Psoas muscle (tissue), 7 donors: ENCODE measurements at regions not wholly inside any gene's neighbourhood (a gene's known extent, or its start where the extent isn't known, plus 50 kb on each side); places are given as distances from the start of the nearest gene placed in this dataset.

ENCODE experiments used
- ATAC-seq, 4 donors: fragments of 200-7000 bp; cut with Tn5 transposase; one replicate each; pipeline ENCODE4 v1.9.1; 2020; ENCODE audit warnings: moderate library complexity in 3 of 4, mild to moderate bottlenecking in 2 of 4
- DNase-seq, 2 donors: peaks; one replicate each; pipeline ENCODE4 v3.0.0-alpha.2; 2020
- H3K27ac ChIP-seq: fragments of 200-600 bp; one replicate; pipeline ENCODE4 v1.8.0; 2022
- H3K27me3 ChIP-seq, 3 donors: fragments of 200-600 bp in 1 of 3; one replicate each; pipeline versions ENCODE4 v1.6.1 to v1.8.0; 2013 to 2022; ENCODE audit warnings: low read length in 2 of 3, mild to moderate bottlenecking in 2 of 3, moderate library complexity in 1 of 3; ENCODE audit not compliant: insufficient read depth in 3 of 3
- H3K36me3 ChIP-seq, 2 donors: fragments of 200-600 bp in 1 of 2; one replicate each; pipeline versions ENCODE4 v1.6.1 to v1.8.0; 2013 to 2022; ENCODE audit warnings: low read depth in 1 of 2, mild to moderate bottlenecking in 1 of 2, moderate library complexity in 1 of 2; ENCODE audit not compliant: insufficient read depth in 1 of 2
- H3K4me1 ChIP-seq: fragments of 200-600 bp; one replicate; pipeline ENCODE4 v1.8.0; 2022
- H3K4me3 ChIP-seq: fragments of 200-600 bp; one replicate; pipeline ENCODE4 v1.8.0; 2022; ENCODE audit warnings: mild to moderate bottlenecking
- H3K9me3 ChIP-seq: fragments of 200-600 bp; one replicate; pipeline ENCODE4 v1.8.0; 2022
- WGBS, 3 donors: extraction: QIAGEN DNeasy Blood & Tissue Kit; methylation state at CpG; one replicate each; pipeline versions ENCODE4 v1.1.6 to v1.1.7; 2013; 5-methylcytosine and 5-hydroxymethylcytosine counted together
- intact Hi-C, 2 donors: fragments of 100-400 bp; cut with DNase I; formaldehyde crosslinking; loops; one replicate each; pipeline versions ENCODE4 v1.11.0 to v1.14.2; 2022
- TF ChIP-seq, protein P1 (sequence below): fragments of 200-600 bp; IDR thresholded peaks from one replicate; pipeline ENCODE4 v1.8.0; 2022; ENCODE audit warnings: antibody characterized with exemption
- donor health status: healthy with polysubstance abuse.
- donor health status: DM: no; HTN: no; CAD: no; lungs with moderate emphysema.
- donor health status: Bipolar disorder and iron deficiency.
- donor health status: healthy.
- donor health status: DM: yes; HTN: yes; CAD: no.
- donor health status: DM: no; HTN: no; CAD: no.
- donor health status: DM: yes; HTN: yes; CAD: no.

- ATAC-seq (no peak), DNase-seq (no peak)
- intact Hi-C loops: no loop called here
- H3K27me3 ChIP-seq: no peaks in the 10 kb centered on the region
- H3K9me3 ChIP-seq: no peaks in the 10 kb centered on the region
- WGBS, 3 donors: 79 to 87% (median 82%) methylated on average over 2 of the region's 2 CpGs
- H3K27ac ChIP-seq: no peak overlapping the region
- H3K36me3 ChIP-seq: no peaks in the 10 kb centered on the region
- TF ChIP-seq, protein P1, sequence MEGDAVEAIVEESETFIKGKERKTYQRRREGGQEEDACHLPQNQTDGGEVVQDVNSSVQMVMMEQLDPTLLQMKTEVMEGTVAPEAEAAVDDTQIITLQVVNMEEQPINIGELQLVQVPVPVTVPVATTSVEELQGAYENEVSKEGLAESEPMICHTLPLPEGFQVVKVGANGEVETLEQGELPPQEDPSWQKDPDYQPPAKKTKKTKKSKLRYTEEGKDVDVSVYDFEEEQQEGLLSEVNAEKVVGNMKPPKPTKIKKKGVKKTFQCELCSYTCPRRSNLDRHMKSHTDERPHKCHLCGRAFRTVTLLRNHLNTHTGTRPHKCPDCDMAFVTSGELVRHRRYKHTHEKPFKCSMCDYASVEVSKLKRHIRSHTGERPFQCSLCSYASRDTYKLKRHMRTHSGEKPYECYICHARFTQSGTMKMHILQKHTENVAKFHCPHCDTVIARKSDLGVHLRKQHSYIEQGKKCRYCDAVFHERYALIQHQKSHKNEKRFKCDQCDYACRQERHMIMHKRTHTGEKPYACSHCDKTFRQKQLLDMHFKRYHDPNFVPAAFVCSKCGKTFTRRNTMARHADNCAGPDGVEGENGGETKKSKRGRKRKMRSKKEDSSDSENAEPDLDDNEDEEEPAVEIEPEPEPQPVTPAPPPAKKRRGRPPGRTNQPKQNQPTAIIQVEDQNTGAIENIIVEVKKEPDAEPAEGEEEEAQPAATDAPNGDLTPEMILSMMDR: no peak
- no peak overlapping the region for H3K4me3 ChIP-seq
- H3K4me1 ChIP-seq: no peaks in the 10 kb centered on the region
Observed at GRCh38 chr2:75309596-75310463, 110.5 kb upstream of the TACR1 start.

DNA sequence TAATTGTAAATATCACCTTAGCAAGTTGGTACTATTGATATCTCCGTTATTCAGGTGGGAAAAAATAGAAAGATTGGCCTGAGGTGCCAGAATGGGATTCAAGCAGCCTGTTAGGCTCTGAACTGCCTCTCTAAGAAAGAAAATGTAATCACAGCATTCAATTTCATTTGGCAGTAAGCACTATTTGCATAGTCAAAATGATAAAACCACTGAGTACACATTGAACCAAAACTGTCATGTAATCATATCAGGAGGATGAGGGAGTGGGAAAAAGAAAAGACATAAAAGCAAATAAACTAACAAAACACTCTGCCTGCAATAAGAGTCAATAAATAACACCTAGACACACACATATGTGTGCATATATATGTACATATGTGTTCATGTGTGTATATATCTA, 103.9 kb upstream of the TACR1 start:
- H3K36me3 ChIP-seq: no peaks in the 10 kb centered on the region
- no peak overlapping the region for H3K27ac ChIP-seq
- TF ChIP-seq, protein P1: no peak
- H3K27me3 ChIP-seq: no peaks in the 10 kb centered on the region
- no peaks in the 10 kb centered on the region for H3K4me1 ChIP-seq
- H3K9me3 ChIP-seq: peaks cover 7% of the 10 kb centered on the region
- intact Hi-C loops: no loop called here
- WGBS, 3 donors: 63 to 80% (median 78%) methylated on average over 1 of the region's 1 CpG
- H3K4me3 ChIP-seq: no peak overlapping the region
- DNase-seq (no peak), ATAC-seq (no peak)

DNA sequence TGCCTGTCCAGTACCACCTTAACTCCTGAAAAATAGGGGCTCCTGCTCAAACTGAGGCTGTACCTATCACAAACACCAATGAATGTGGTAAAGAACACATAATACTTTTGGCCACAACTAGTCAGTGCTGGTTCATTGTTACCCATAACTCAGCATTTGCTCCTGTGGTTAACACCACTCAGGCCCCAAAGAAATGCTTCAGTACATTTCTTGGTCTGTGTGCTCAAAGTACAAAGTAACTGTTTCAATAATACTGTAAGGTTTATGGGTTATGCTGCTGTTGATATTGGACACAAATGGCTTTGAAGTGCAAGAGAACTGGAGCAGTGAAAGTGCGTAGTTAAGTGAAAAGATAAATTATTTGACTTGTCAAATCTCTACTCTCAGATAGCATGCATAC, 95.0 kb upstream of the TACR1 start:
- no peak overlapping the region for H3K27ac ChIP-seq

DNA sequence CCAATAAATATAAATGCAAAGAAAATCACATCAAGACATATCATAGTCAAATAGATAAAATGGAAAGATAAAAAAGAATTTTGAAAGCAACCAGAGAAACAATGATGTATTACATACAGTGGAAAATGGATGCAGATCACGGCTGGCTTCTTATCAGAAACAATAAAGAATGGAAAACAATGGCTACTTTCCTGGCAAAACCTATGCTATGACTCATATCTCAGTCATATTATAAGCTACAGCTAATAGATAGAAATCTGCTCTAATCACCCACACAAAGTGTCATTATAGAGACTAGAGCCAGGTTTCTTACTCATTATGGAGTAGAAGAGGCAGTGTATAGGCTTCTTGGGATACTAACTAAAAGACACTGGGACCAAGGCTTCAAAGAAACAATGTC, 93.5 kb upstream of the TACR1 start:
- Histone ChIP-seq H3K27ac (no peak overlapping the region), H3K9me3 (no peaks in the 10 kb centered on the region), H3K27me3 (no peaks in the 10 kb centered on the region), H3K4me1 (no peaks in the 10 kb centered on the region), H3K4me3 (no peak overlapping the region), H3K36me3 (no peaks in the 10 kb centered on the region)
- ATAC-seq (no peak), DNase-seq (no peak)
- intact Hi-C loops: no loop called here
- 69 to 76% (median 71%) methylated on average over 1 of the region's 1 CpG for WGBS, 3 donors
- TF ChIP-seq, protein P1: no peak

More for the DNA sequence above, 95.0 kb upstream of the TACR1 start:
- intact Hi-C loops: no loop called here
- WGBS, 3 donors: 90 to 95% (median 91%) methylated on average over 1 of the region's 1 CpG
- TF ChIP-seq, protein P1: no peak
- no peaks in the 10 kb centered on the region for H3K27me3 ChIP-seq
- H3K4me3 ChIP-seq: no peak overlapping the region
- DNase-seq (no peak), ATAC-seq (no peak)
- no peaks in the 10 kb centered on the region for H3K9me3 ChIP-seq
- H3K4me1 ChIP-seq: no peaks in the 10 kb centered on the region
- H3K36me3 ChIP-seq: no peaks in the 10 kb centered on the region
